H7 (cell line): ENCODE measurements at regions not wholly inside any gene's neighbourhood (a gene's known extent, or its start where the extent isn't known, plus 50 kb on each side); places are given as distances from the start of the nearest gene placed in this dataset.

Experiments used
- DNase-seq: peaks from one replicate; pipeline ENCODE4 v3.0.0; 2012
- H3K27me3 ChIP-seq: 2 replicates; pipeline ENCODE4 v1.6.0; 2011; ENCODE audit warnings: mild to moderate bottlenecking, low read length; ENCODE audit not compliant: control insufficient read depth, insufficient read depth
- H3K36me3 ChIP-seq: replicated peaks from 2 replicates; pipeline ENCODE4 v1.5.1; 2011; ENCODE audit warnings: low read length; ENCODE audit not compliant: control insufficient read depth, insufficient read depth
- H3K4me3 ChIP-seq: 2 replicates; pipeline ENCODE4 v1.5.1; 2011; ENCODE audit warnings: low read depth, mild to moderate bottlenecking, control low read depth, low read length, moderate library complexity; ENCODE audit not compliant: insufficient read depth

DNA sequence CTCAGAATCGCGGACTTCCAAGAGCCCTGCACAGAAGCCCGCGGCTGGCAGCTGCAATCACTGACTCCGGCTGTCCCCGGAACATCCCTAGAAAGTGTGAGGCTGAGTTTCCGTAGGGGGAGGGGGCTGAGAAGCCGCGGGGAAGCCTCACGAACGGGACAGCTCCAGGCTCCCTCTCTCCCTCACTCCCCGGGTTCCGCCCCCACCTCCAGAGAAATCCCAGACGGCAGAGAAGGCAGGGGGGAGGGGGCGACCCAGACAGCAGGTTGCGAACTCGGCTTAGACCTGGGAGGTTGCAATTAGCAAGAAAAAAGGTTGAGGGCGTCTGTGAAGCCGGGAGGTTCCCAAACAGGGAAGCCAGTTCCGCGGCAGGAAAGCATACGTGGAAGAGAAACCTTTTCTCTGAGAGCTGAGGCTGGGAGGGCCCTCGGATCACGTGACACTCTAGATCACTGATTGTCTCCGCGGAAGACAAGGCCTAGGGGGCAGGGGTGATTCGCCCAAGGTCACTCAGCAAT, 73.8 kb upstream of the CPLX2 start:
- Histone ChIP-seq H3K4me3 (peak overlapping the region; percentile 54), H3K27me3 (peaks cover 10% of the 10 kb centered on the region)
- DNase-seq: peak; percentile 84

DNA sequence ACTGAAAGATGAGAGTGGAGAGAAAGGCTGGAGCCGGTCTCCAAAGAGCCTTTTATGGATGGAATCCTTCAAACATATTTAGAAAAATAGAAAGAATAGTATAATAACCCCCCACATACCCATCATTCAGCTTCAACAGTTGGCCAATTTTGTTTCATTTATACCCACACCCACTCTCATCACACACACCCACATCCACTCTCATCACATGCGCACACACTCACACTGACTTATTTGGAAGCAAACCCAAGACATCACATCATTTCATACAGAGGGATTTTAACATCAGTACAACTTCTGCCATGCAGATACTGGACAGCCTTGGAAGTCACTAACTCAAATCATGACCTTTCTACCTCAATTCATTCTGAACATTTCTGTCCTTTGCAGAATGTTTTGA, 72.8 kb upstream of the CPLX2 start:
- Histone ChIP-seq H3K36me3 (no peaks in the 10 kb centered on the region), H3K4me3 (no peak overlapping the region), H3K27me3 (peaks cover 10% of the 10 kb centered on the region)
- DNase-seq: no peak

More for the DNA sequence above, 73.8 kb upstream of the CPLX2 start:
- no peaks in the 10 kb centered on the region for H3K36me3 ChIP-seq

DNA sequence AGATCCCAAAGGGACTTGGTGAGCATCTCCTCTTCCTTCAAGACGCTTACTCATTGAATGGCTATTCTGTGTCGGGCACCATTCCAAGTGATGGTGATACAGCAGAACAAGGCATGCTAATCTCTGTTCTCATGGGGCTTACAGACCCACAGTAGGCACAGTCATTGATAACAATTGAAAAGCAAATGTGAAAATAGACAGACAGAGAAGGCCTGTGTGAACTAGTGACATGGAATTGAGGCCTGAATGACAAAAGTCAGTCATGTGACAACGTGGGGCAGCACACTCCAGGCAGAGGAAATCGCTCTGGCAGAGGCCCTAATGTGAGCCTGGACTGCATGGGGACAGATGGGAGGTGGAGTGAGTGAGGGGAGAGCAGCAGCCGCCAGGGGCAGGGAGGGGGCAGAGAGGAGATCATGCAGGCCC, 70.7 kb upstream of the CPLX2 start:
- peak; percentile 47 for DNase-seq
- H3K27me3 ChIP-seq: peaks cover 8% of the 10 kb centered on the region
- H3K4me3 ChIP-seq: no peak overlapping the region
- no peaks in the 10 kb centered on the region for H3K36me3 ChIP-seq

DNA sequence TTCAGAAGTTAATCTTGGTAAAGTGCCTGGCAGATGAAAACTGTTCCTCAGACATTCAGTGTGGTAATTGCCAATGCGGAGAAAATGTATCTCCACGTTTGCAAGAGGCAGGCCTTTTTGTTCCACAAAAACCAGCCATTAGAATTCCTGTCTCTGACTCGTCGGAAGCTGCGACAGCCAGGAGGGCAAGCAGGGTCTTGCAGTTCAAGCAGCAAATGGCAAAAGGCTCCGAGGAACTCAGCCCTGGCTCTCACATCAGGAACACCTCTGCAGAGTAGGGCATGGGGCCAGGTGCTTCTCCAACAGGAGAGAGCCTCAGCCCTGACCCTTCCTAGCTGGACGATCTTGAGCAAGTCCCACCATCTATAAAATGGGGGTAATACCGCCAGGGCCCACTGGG, 69.0 kb upstream of the CPLX2 start:
- no peaks in the 10 kb centered on the region; the same call in 1 of the 2 replicates for H3K27me3 ChIP-seq
- no peak overlapping the region for H3K4me3 ChIP-seq
- peak; percentile 15 for DNase-seq
- H3K36me3 ChIP-seq: no peaks in the 10 kb centered on the region

DNA sequence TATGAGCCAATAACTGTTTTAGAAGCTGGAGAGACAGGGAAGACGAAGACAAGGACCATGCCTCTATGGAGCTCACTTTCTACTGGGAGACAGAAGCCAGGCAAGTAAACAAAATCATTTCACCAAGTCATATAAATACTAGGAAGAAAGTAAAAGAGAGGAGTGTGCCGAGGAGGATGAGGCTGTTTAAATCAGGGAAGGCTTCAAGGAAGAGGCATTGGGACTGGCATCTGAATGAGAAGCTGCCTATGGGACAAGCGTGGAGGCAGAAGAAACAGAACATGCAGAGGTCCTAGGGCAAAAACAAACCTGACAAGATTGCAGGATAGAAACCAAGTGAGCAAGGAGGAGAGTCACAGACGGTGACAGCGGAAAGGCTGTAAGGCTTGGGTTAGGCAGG, 68.1 kb upstream of the CPLX2 start:
- Histone ChIP-seq H3K27me3 (no peaks in the 10 kb centered on the region; the same call in 1 of the 2 replicates), H3K4me3 (no peak overlapping the region), H3K36me3 (no peaks in the 10 kb centered on the region)
- DNase-seq: no peak

DNA sequence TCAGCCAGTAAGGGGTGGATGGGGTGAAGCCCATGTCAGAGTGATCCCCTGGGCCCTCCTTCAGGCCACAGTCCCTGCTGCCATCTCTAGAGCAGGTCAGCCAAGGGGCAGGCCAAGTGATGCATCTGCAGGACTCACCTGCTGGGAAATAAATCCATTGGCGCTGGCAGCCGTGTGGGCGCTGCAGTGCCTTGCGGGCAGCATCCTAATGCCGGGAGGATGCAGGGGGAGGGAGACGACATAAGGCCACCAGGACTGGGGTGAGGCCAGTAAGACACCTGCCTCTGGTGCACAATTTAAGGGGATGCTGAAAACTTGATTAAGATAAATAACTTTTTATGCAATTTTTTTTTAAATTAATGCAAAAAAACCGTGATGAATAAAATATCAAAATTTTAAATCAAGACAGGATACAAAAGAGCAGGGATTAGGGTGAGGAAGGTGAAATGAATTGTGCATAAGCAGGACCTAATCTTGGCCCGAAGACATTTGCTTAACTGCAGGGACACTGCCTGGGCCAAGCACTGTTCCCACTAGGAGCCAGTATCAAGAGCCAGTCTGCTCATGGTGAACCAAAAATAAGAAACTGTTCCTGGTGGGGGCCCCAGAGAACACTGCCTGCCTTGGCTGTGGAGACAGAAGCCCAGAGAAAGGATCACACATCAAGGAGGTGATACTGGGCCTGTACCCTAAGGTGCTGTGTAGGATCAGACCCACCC, 67.5 kb upstream of the CPLX2 start:
- Histone ChIP-seq H3K36me3 (no peaks in the 10 kb centered on the region), H3K27me3 (no peaks in the 10 kb centered on the region; the same call in 1 of the 2 replicates), H3K4me3 (no peak overlapping the region)
- peak; percentile 43 for DNase-seq

DNA sequence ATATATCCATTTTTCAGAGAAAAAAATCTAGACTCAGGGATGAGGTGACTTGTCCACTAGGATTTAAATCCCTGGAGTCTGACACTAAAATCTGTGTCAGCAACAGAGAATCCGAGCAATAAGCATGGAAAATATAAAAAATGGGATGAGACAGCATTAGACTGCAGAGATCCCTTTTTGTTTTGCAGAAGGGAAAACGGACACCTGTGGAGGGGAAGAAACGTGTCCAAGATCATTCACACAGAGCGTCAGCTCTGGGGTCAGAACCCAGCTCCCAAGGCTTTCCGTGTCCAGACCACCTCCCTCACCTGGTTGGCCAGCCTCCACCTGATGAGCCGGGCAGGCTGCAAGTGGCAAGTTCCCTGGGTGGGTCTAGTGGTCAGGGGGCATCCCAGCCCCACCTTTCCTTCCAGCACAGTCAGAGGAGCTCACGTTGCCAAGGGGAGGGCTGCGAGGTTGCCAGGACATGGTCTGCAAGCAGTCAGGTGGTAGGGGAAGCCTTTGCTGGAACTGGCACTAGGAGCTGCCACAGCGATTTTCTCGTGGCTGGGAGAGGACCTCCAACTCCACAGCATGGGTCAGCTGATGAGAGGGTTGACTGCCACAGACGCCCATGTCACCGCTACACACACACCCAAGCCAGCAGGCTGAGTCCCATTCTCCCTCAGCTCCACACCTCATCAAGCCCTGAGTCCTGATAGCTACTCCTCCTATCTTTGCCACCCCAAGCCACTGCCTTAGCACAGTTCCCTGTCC, 65.9 kb upstream of the CPLX2 start:
- DNase-seq: peak; percentile 23
- no peaks in the 10 kb centered on the region; the same call in 1 of the 2 replicates for H3K27me3 ChIP-seq
- no peaks in the 10 kb centered on the region for H3K36me3 ChIP-seq
- no peak overlapping the region for H3K4me3 ChIP-seq

DNA sequence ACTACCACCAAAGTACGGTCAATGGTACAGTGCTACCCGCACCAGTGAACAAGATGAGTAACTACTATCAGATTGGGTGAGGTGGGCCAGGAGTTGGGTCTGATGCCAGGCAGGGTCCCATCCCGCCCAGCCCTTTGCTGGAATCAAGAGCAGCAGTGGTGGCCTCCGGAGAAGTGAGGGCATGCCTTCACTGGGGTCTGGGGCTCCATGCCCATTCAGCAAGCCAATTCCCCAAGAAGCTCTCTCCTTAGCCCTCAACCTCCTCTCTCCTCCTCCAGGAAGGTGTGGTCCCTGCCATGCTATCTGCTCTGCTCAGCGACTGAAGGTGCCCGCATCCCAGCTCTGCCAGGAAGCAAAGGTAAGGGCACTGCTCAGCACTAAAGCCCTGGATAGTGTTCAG, 62.7 kb upstream of the CPLX2 start:
- no peak overlapping the region for H3K4me3 ChIP-seq
- DNase-seq: no peak
- no peaks in the 10 kb centered on the region; the same call in 1 of the 2 replicates for H3K27me3 ChIP-seq
- no peaks in the 10 kb centered on the region for H3K36me3 ChIP-seq

DNA sequence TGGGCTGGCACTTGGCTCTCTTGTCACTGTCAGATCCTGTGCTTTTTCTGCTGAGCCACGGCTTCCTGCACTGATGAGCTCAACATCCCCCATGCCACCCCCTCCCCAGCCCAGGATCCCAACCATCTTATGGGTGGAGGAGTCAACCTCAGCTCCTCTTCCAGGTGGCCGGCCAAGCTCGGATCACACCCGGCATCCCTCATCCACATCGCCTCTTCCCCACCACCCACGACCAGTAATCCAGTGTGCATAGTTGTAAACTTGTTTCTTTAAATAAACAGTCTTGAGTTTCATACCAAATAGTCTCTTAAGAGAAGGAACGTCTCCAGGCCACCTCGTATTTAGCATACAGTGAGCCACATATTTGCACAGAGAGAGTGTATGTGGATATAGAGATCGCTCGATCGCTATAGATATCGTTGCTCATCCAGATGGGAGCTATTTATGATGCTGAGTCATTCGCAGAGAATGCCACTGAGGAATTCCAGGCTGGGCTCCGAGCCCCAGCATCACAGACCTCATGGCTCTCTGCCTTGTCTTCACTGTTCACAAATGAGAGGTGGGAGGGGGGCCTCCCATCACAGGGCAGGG, 61.8 kb upstream of the CPLX2 start:
- Histone ChIP-seq H3K36me3 (no peaks in the 10 kb centered on the region), H3K4me3 (no peak overlapping the region), H3K27me3 (no peaks in the 10 kb centered on the region; the same call in 1 of the 2 replicates)
- peak; percentile 70 for DNase-seq

DNA sequence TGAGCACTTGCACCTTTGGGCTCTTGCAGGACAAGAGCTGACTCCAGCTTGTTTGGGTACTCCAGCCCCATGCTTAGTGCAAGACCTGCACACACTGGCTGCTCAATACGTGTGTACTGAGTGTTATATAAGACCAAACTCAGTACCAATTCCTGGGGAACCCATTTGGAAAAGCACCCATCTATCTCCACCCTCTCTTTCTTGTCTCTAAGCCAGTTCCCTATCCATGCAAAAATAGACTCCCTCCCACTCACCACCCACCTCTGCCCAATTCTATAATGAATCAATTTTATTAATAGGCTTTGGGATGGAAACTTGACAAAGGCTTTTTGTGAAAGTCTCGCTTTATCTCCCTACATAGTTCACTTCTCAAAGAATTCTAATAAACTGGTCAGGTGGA, 60.9 kb upstream of the CPLX2 start:
- DNase-seq: no peak
- Histone ChIP-seq H3K36me3 (no peaks in the 10 kb centered on the region), H3K27me3 (no peaks in the 10 kb centered on the region; the same call in 1 of the 2 replicates), H3K4me3 (no peak overlapping the region)

DNA sequence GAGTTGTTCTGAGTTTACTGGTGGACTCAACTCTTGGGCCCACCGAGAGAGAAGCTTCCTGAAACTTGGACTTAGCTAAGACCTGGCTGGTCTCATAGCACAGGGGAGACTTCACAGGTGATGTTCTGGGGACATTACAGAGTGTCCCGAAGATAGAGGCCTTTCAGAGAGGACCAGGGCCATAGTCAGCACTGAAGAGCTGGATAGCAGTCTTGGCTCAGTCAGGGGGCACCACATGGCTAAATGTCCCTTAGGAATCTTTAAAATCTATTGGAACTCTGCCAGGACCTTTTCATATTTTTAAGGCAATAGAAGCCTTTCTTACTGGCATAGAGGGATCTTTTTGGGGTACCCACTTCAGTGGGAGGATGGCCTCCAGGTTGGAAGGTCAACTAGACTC, 59.8 kb upstream of the CPLX2 start:
- H3K27me3 ChIP-seq: no peaks in the 10 kb centered on the region
- no peaks in the 10 kb centered on the region for H3K36me3 ChIP-seq
- no peak overlapping the region for H3K4me3 ChIP-seq
- no peak for DNase-seq

DNA sequence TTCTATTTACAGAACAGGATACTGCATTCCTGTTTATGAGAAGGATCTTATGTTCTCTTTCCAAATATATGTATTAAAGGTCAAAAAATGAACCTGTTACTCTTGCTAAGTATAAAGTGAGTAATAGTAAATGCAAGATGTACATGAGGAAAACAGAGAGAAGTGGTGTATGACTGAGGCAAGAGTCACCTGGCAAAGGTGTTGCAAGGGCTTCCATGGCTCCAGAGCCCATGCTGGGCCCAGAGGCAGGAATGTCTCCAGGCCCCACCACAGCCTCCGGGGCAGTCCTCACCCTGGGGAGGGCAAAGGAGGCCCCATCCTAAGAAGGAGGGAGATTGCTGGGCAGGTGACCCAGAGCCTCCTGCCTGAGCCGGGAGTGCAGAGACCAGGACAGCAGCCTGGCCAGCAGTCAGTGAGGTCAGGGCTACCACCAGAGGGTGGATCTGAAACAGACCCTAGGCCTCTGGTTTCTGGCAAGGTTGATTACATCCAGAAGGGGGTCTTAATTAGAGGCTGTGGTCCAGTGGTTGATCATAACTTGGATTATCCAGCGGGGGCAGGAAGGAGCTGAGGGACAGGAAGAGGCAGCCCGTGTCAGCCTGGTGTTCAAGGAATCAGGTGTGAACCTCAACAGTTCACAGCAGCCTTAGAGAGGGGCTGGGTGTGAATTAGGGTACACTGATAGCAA, 57.3 kb upstream of the CPLX2 start:
- Histone ChIP-seq H3K27me3 (no peaks in the 10 kb centered on the region), H3K4me3 (no peak overlapping the region), H3K36me3 (no peaks in the 10 kb centered on the region)
- no peak for DNase-seq

DNA sequence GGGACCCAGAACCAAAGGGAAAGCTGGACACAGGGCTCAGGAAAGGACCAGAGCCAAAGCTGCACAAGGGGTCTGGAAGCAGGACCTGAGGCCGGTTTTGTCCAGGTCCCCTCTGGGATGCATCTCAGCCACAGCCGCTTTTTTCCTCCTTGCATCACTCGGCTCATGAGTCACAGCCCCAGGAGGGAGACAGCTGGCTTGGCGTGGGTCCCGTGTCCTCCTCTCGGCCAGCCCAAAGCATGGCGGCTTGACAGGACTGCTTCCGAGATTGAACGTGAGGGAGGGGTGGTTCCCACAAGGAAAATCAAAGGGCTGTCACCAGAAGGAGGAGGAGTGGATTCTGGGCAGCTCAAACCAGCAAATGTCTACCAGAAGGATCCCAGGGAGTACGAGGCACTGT, 56.7 kb upstream of the CPLX2 start:
- Histone ChIP-seq H3K36me3 (no peaks in the 10 kb centered on the region), H3K27me3 (no peaks in the 10 kb centered on the region), H3K4me3 (no peak overlapping the region)
- no peak for DNase-seq

DNA sequence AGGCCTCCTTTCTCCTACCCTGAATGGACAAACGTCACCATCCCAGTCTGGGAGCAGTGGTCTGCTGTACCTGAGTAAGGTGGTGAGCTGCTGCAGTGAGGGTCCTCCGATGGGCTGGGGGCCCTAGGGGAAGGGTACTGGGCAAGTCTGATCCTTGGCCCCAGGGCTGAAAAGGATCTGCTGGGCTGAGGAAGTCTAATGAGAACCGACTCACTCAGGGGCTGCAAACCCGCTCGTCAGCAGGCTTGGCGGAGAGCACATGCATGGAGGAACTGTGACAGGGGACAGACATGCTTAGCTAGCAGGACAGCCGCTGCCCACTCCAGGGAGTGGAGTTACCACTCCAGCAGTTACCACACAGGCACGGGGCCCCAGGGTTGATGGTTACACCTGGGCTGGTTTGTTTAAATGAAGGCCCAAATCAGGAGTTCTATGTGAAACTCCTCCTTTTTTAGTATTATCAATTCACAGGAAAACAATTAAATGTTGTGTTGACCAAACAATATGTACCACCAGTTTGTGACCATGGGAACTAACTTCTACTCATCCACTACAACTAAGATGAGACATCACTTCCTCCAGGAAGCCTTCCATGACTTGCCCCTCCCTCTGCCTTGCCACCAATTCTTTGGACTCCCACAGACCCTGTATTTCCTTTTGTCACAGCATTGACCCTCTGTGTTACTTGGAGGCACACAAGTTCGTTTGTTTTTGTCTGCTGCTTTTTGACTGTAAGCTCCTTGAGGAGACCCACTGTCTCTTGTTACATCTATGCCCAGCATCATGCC, 56.1 kb upstream of the CPLX2 start:
- H3K4me3 ChIP-seq: no peak overlapping the region
- H3K36me3 ChIP-seq: no peaks in the 10 kb centered on the region
- H3K27me3 ChIP-seq: no peaks in the 10 kb centered on the region
- no peak for DNase-seq
